ENCODE measurements at regions not wholly inside any gene's neighbourhood (a gene's known extent, or its start where the extent isn't known, plus 50 kb on each side); places are given as distances from the start of the nearest gene placed in this dataset.

GRCh38 chr2:12429779-12430406 is 286.8 kb upstream of the TRIB2 start:
- intact Hi-C loops (cut with micrococcal nuclease) = loop anchor here (5.0 kb wide), 1 partner anchor 287 kb away; the partner anchor contains the start of gene TRIB2

More at GRCh38 chr2:12429779-12430406, 286.8 kb upstream of the TRIB2 start:
- dilution Hi-C loops (cut with MboI; ENCODE audit: extremely low pct_ligation_motif_present, low sequenced_read_pairs) = no loop called here
- Histone ChIP-seq H3K79me2 (ENCODE audit: control insufficient read depth, insufficient read depth, low read length) (no peaks in the 10 kb centered on the region), H3K9me1 (replicated peaks; ENCODE audit: control insufficient read depth, extremely low read depth, insufficient read depth, low read length) (no peaks in the 10 kb centered on the region), H3K27me3 (ENCODE audit: control insufficient read depth in 2 of 2, insufficient read depth in 2 of 2, low read length in 2 of 2) (no peaks in the 10 kb centered on the region), H3K9ac (replicated peaks; ENCODE audit: extremely low read depth, insufficient read depth, low read length) (no peak overlapping the region), H3K4me1 (ENCODE audit: control insufficient read depth, extremely low read depth, insufficient read depth, low read length) (no peaks in the 10 kb centered on the region), H3K9me3 (replicated peaks; ENCODE audit: control insufficient read depth, insufficient read depth, low read length) (no peaks in the 10 kb centered on the region), H3K36me3 (ENCODE audit: control insufficient read depth in 2 of 2, extremely low read depth in 1 of 2, insufficient read depth in 2 of 2, low read length in 2 of 2) (no peaks in the 10 kb centered on the region), H4K20me1 (replicated peaks; ENCODE audit: control insufficient read depth, extremely low read depth, insufficient read depth, low read length) (no peaks in the 10 kb centered on the region), H3K4me2 (ENCODE audit: insufficient read depth, low read length) (no peak overlapping the region), H2AFZ (ENCODE audit: low read depth, low read length) (no peak overlapping the region), H3K27ac (ENCODE audit: insufficient read depth, low read depth, low read length) (no peak overlapping the region), H3K4me3 (replicated peaks in 1 of 3; ENCODE audit: insufficient read depth in 1 of 3, low read depth in 1 of 3, low read length in 3 of 3) (no peak overlapping the region)
- POLR2A ChIA-PET = no interaction called here
- no peak for DNase-seq (ENCODE audit: low read depth, low spot score)
- TF ChIP-seq GATA2 (IDR thresholded peaks at IDR 0.05; ENCODE audit: insufficient read depth, insufficient read length, low read depth, low read length) (no peak), JUN (IDR thresholded peaks at IDR 0.05; ENCODE audit: borderline replicate concordance, insufficient read depth, insufficient read length, low read depth) (no peak), POLR2A (IDR thresholded peaks at IDR 0.05; ENCODE audit: low read depth, low read length) (no peak), FOS (IDR thresholded peaks at IDR 0.05; ENCODE audit: borderline replicate concordance, insufficient read depth, low read length) (no peak), EZH2 (IDR thresholded peaks at IDR 0.05; ENCODE audit: borderline replicate concordance, low read depth, low read length, severe bottlenecking) (no peak), MYC (IDR thresholded peaks at IDR 0.05; ENCODE audit: low read depth, low read length) (no peak), POLR2AphosphoS5 (IDR thresholded peaks at IDR 0.05; ENCODE audit: insufficient read depth, low read depth, low read length) (no peak)
- TF ChIP-seq, protein P1, sequence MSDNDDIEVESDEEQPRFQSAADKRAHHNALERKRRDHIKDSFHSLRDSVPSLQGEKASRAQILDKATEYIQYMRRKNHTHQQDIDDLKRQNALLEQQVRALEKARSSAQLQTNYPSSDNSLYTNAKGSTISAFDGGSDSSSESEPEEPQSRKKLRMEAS (IDR thresholded peaks at IDR 0.05; ENCODE audit: insufficient read depth, insufficient read length) = no peak
- TF ChIP-seq, protein P2, sequence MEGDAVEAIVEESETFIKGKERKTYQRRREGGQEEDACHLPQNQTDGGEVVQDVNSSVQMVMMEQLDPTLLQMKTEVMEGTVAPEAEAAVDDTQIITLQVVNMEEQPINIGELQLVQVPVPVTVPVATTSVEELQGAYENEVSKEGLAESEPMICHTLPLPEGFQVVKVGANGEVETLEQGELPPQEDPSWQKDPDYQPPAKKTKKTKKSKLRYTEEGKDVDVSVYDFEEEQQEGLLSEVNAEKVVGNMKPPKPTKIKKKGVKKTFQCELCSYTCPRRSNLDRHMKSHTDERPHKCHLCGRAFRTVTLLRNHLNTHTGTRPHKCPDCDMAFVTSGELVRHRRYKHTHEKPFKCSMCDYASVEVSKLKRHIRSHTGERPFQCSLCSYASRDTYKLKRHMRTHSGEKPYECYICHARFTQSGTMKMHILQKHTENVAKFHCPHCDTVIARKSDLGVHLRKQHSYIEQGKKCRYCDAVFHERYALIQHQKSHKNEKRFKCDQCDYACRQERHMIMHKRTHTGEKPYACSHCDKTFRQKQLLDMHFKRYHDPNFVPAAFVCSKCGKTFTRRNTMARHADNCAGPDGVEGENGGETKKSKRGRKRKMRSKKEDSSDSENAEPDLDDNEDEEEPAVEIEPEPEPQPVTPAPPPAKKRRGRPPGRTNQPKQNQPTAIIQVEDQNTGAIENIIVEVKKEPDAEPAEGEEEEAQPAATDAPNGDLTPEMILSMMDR (IDR thresholded peaks at IDR 0.05; ENCODE audit: extremely low read depth in 1 of 2, insufficient read depth in 1 of 2, low read depth in 1 of 2, low read length in 2 of 2) = no peak
- CTCF ChIA-PET = no interaction called here
- FAIRE-seq = no peak
- no TSS peak for BruUV-seq (replicated peaks)

Data from endothelial cell of umbilical vein (primary cell).